ENCODE measurements at regions not wholly inside any gene's neighbourhood (a gene's known extent, or its start where the extent isn't known, plus 50 kb on each side); places are given as distances from the start of the nearest gene placed in this dataset.
A peak's percentile ranks its signal among the peaks of the same experiment; 100 is the strongest.

DNA sequence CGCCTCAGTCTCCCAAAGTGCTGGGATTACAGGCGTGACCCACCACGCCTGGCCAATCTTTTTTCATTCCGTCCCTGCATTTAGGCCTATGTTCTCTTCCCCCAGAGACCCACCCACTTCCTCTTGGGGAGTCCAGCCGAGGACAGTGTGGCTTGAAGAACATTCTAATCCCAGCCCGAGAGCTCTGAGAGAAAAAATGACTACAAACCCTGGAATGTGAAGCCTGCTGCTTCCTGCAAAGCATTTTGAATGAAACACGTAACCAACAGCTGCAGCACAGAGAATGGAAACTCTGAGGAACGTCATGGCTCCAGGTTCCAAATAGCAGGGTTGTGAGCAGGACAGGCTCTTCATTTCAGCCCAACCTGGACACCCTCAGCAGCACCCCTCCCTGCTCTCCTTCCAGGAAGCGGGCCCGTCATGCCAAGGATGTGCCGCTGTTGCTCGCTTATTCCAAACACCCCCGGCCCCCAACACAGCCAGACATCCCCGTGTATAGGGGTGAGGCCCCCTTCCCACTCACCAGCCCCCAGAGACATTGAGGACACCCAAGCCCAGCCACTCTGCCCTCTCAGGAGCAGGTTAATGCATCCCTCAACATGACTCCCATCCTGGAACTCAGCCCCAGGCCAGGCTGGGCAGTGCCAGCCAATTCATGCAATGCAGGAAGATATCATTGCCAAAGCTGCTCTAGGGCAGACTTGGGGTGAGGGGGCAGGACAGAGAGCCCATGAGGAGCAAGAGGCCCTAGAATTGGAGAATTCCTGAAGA is 139.8 kb downstream of the ZFP36L2 start:
- peaks cover 63% of the 10 kb centered on the region; the same call in 1 of the 2 replicates for H3F3A ChIP-seq (ENCODE audit: insufficient read depth, low read depth)
- H3K79me2 ChIP-seq (ENCODE audit: low read depth), result no peaks in the 10 kb centered on the region
- no peaks in the 10 kb centered on the region for H3K36me3 ChIP-seq (ENCODE audit: low read depth)
- intact Hi-C loops (cut with micrococcal nuclease; ENCODE audit: unreplicated experiment), result loop anchor here (1.0 to 5.0 kb wide), 9 partner anchors 11 to 140 kb away; partner anchors contain the start of gene ZFP36L2
- no peaks in the 10 kb centered on the region for H4K20me1 ChIP-seq (ENCODE audit: insufficient read depth)
- H3K4me2 ChIP-seq, result peak overlapping the region; percentile 60
- CTCF ChIA-PET, result no interaction called here
- H3K4me1 ChIP-seq (replicated peaks; ENCODE audit: insufficient read depth), result peaks cover 68% of the 10 kb centered on the region
- no peaks in the 10 kb centered on the region for H3K9me2 ChIP-seq (ENCODE audit: insufficient read depth)
- no peak overlapping the region for H2AFZ ChIP-seq
- peak; percentile 88 to 100 for DNase-seq
- H3K27me3 ChIP-seq (ENCODE audit: insufficient read depth, low read depth), result no peaks in the 10 kb centered on the region
- BruUV-seq (replicated peaks), result TSS peak; percentile 78
- H3K27ac ChIP-seq, result peak overlapping the region; percentile 85
- no peaks in the 10 kb centered on the region; the same call in 1 of the 2 replicates for H3K9me3 ChIP-seq (ENCODE audit: insufficient read depth, low read depth)
- POLR2A ChIA-PET (ENCODE audit: unreplicated experiment), result interaction anchor here (0.5 to 0.7 kb wide), 4 partner anchors 34 to 276 kb away, joined by 5 to 11 read pairs (median 5); no protein-coding TSS in a partner anchor
- no peak overlapping the region for H3K4me3 ChIP-seq
- TF ChIP-seq, protein P1, sequence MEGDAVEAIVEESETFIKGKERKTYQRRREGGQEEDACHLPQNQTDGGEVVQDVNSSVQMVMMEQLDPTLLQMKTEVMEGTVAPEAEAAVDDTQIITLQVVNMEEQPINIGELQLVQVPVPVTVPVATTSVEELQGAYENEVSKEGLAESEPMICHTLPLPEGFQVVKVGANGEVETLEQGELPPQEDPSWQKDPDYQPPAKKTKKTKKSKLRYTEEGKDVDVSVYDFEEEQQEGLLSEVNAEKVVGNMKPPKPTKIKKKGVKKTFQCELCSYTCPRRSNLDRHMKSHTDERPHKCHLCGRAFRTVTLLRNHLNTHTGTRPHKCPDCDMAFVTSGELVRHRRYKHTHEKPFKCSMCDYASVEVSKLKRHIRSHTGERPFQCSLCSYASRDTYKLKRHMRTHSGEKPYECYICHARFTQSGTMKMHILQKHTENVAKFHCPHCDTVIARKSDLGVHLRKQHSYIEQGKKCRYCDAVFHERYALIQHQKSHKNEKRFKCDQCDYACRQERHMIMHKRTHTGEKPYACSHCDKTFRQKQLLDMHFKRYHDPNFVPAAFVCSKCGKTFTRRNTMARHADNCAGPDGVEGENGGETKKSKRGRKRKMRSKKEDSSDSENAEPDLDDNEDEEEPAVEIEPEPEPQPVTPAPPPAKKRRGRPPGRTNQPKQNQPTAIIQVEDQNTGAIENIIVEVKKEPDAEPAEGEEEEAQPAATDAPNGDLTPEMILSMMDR (conservative IDR thresholded peaks at IDR 0.05), result no peak
- no peak for TF ChIP-seq EZH2 (IDR thresholded peaks at IDR 0.05; ENCODE audit: low read depth)

- Histone ChIP-seq H3K4me2 (peak overlapping the region; percentile 60), H3K4me1 (replicated peaks; ENCODE audit: insufficient read depth) (peaks cover 70% of the 10 kb centered on the region), H2AFZ (no peak overlapping the region), H3K36me3 (ENCODE audit: low read depth) (no peaks in the 10 kb centered on the region), H3K27me3 (ENCODE audit: insufficient read depth, low read depth) (no peaks in the 10 kb centered on the region), H3K4me3 (no peak overlapping the region), H3F3A (ENCODE audit: insufficient read depth, low read depth) (peaks cover 63% of the 10 kb centered on the region; the same call in 1 of the 2 replicates), H3K79me2 (ENCODE audit: low read depth) (no peaks in the 10 kb centered on the region), H3K9me2 (ENCODE audit: insufficient read depth) (no peaks in the 10 kb centered on the region), H4K20me1 (ENCODE audit: insufficient read depth) (no peaks in the 10 kb centered on the region), H3K9me3 (ENCODE audit: insufficient read depth, low read depth) (no peaks in the 10 kb centered on the region; the same call in 1 of the 2 replicates), H3K27ac (peak overlapping the region; percentile 85)
- CTCF ChIA-PET, result no interaction called here
- intact Hi-C loops (cut with micrococcal nuclease; ENCODE audit: unreplicated experiment), result loop anchor here (1.0 to 5.0 kb wide), 9 partner anchors 11 to 141 kb away; partner anchors contain the start of gene ZFP36L2
- DNase-seq, result no peak
- TF ChIP-seq, protein P1 (conservative IDR thresholded peaks at IDR 0.05), result no peak
- TF ChIP-seq EZH2 (IDR thresholded peaks at IDR 0.05; ENCODE audit: low read depth), result no peak
- POLR2A ChIA-PET (ENCODE audit: unreplicated experiment), result no interaction called here
- BruUV-seq (replicated peaks), result TSS peak; percentile 73
These were observed 140.5 kb downstream of the ZFP36L2 start for GRCh38 chr2:43085929-43086328.

DNA sequence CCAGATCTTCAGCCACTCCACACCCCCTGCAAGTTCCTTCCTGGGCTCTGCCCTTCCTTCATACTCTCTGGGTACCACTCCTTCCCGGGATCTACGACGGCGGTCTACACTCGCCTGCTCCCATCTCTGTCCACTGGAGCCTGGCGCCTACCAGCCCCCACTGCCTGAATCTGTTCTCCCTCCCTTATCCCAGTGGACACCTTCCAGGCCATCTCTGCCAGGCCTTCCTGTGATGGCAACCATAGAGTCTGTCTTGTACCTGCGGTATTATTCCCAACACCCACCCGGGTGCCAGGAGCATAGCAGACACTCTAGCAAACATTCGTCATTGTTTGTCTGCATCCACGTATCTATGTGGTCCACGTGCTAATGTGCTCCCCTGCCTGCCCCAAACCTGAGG is 140.9 kb downstream of the ZFP36L2 start:
- H2AFZ ChIP-seq, result no peak overlapping the region
- POLR2A ChIA-PET (ENCODE audit: unreplicated experiment), result no interaction called here

More for the DNA sequence above, 140.9 kb downstream of the ZFP36L2 start:
- H3K9me3 ChIP-seq (ENCODE audit: insufficient read depth, low read depth), result no peaks in the 10 kb centered on the region; the same call in 1 of the 2 replicates
- H3K27me3 ChIP-seq (ENCODE audit: insufficient read depth, low read depth), result no peaks in the 10 kb centered on the region
- CTCF ChIA-PET, result no interaction called here
- H3K4me3 ChIP-seq, result no peak overlapping the region
- no peak overlapping the region for H3K4me2 ChIP-seq
- no TSS peak for BruUV-seq (replicated peaks)
- DNase-seq, result no peak
- intact Hi-C loops (cut with micrococcal nuclease; ENCODE audit: unreplicated experiment), result loop anchor here (5.0 kb wide), 1 partner anchor 123 kb away; no protein-coding TSS in a partner anchor
- H3K79me2 ChIP-seq (ENCODE audit: low read depth), result no peaks in the 10 kb centered on the region
- H3K9me2 ChIP-seq (ENCODE audit: insufficient read depth), result no peaks in the 10 kb centered on the region
- H3K36me3 ChIP-seq (ENCODE audit: low read depth), result no peaks in the 10 kb centered on the region
- H3K27ac ChIP-seq, result peak overlapping the region; percentile 85
- H4K20me1 ChIP-seq (ENCODE audit: insufficient read depth), result no peaks in the 10 kb centered on the region
- peaks cover 63% of the 10 kb centered on the region; the same call in 1 of the 2 replicates for H3F3A ChIP-seq (ENCODE audit: insufficient read depth, low read depth)
- H3K4me1 ChIP-seq (replicated peaks; ENCODE audit: insufficient read depth), result peaks cover 70% of the 10 kb centered on the region
- TF ChIP-seq, protein P1 (conservative IDR thresholded peaks at IDR 0.05), result no peak
- no peak for TF ChIP-seq EZH2 (IDR thresholded peaks at IDR 0.05; ENCODE audit: low read depth)

All from PC-9 (cell line).